ENCODE measurements at regions not wholly inside any gene's neighbourhood (a gene's known extent, or its start where the extent isn't known, plus 50 kb on each side); places are given as distances from the start of the nearest gene placed in this dataset.
"Not testable (repeated sequence)": the region's sequence is repeated elsewhere in the genome, so short reads cannot be mapped to it uniquely, and the experiment has no call there.

DNA sequence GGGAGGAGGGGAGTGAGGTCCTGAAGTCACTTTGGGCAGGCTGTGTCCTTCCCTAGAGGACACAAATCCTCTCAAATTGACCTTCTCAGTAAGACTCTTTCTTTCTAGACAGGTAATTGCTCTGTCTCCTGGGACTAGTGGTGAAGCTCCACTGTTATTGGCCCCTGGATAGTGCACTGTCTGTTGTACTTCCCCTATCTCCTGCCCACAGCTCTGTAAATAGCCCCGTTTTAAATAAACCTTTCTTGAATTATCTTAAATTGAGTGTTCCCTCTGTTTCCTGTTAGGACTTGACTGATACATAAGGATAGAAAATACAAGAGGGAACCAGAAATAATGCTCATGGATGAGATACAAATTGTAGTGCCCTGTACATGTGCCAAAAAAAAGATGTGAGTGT lies 229.5 kb upstream of the USP24 start:
- no peaks in the 10 kb centered on the region for H3K36me3 ChIP-seq (ENCODE audit: low read depth)
- no peak for DNase-seq (ENCODE audit: low spot score)

DNA sequence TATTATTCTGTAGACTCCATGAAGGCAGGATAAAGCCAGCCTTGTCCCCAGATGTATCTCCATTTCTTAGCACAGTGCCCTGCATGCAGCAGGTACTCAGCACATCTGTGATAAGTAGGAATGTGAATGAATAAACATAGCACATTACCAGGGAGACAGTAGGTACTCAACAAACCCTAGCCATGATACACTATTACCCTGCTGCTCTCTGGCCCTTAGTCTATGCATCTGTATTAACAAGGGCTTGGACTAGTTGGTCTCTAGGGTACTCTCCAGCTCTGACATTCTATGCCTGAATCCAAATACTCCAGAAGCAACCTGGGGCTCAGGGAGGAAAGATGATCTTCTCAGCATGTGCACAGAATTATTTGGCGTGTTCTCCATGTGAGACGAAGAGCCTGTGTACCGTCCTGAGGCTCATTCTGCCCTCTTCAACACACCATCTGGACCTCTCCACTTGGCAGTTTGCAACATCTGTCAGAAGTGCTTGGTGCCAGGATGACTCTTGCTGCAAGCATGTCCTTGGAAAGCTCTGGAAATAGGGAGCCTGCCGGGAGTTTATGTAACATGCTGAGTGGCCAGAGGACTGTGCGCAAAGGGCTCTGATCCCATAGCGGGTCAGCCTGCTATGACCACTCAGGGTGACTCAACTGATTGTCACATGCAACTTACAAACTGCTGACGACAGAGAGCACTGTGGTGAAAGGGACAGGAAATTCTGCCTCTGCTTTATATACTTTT lies 228.2 kb upstream of the USP24 start:
- DNase-seq (ENCODE audit: low spot score): peak; percentile 75
- no peaks in the 10 kb centered on the region for H3K9me3 ChIP-seq (ENCODE audit: severe bottlenecking)
- peak overlapping the region; percentile 60 for H3K27ac ChIP-seq (ENCODE audit: poor library complexity, severe bottlenecking)
- H3K4me3 ChIP-seq (ENCODE audit: severe bottlenecking): no peak overlapping the region
- no peaks in the 10 kb centered on the region for H3K36me3 ChIP-seq (ENCODE audit: low read depth)
- TF ChIP-seq, protein P1, sequence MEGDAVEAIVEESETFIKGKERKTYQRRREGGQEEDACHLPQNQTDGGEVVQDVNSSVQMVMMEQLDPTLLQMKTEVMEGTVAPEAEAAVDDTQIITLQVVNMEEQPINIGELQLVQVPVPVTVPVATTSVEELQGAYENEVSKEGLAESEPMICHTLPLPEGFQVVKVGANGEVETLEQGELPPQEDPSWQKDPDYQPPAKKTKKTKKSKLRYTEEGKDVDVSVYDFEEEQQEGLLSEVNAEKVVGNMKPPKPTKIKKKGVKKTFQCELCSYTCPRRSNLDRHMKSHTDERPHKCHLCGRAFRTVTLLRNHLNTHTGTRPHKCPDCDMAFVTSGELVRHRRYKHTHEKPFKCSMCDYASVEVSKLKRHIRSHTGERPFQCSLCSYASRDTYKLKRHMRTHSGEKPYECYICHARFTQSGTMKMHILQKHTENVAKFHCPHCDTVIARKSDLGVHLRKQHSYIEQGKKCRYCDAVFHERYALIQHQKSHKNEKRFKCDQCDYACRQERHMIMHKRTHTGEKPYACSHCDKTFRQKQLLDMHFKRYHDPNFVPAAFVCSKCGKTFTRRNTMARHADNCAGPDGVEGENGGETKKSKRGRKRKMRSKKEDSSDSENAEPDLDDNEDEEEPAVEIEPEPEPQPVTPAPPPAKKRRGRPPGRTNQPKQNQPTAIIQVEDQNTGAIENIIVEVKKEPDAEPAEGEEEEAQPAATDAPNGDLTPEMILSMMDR (IDR thresholded peaks at IDR 0.05; ENCODE audit: poor library complexity, severe bottlenecking): peak; percentile 17
- peaks cover 34% of the 10 kb centered on the region for H3K4me1 ChIP-seq (ENCODE audit: insufficient read depth, poor library complexity, severe bottlenecking)
- H3K27me3 ChIP-seq (ENCODE audit: insufficient read depth, poor library complexity, severe bottlenecking): no peaks in the 10 kb centered on the region
- ATAC-seq (ENCODE audit: low read depth): peak; percentile 82

More for the DNA sequence above, 229.5 kb upstream of the USP24 start:
- TF ChIP-seq, protein P1 (IDR thresholded peaks at IDR 0.05; ENCODE audit: poor library complexity, severe bottlenecking): no peak
- peak overlapping the region; percentile 60 for H3K27ac ChIP-seq (ENCODE audit: poor library complexity, severe bottlenecking)
- ATAC-seq (ENCODE audit: low read depth): no peak
- no peaks in the 10 kb centered on the region for H3K27me3 ChIP-seq (ENCODE audit: insufficient read depth, poor library complexity, severe bottlenecking)
- H3K4me3 ChIP-seq (ENCODE audit: severe bottlenecking): no peak overlapping the region
- H3K9me3 ChIP-seq (ENCODE audit: severe bottlenecking): no peaks in the 10 kb centered on the region
- H3K4me1 ChIP-seq (ENCODE audit: insufficient read depth, poor library complexity, severe bottlenecking): peaks cover 35% of the 10 kb centered on the region

DNA sequence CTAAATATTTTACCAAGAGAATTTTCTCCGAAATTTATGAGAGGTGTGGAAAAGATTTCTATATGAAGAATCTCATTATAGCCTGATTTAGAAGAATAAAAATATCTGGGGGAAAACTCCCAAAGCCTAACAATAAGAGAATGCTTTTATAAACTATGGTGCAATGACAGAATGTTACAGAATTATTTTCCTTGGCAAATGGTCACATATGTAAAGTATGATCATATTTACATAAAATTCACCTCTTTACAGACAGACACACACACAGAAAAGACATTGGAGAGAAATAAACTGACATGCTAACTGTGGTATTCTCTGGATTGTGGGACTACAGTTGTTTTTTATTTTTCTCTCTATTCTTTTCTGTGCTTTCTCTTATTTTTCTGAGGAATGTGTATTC lies 226.3 kb upstream of the USP24 start:
- H3K27me3 ChIP-seq (ENCODE audit: insufficient read depth, poor library complexity, severe bottlenecking): no peaks in the 10 kb centered on the region
- H3K27ac ChIP-seq (ENCODE audit: poor library complexity, severe bottlenecking): no peak overlapping the region
- TF ChIP-seq, protein P1 (IDR thresholded peaks at IDR 0.05; ENCODE audit: poor library complexity, severe bottlenecking): no peak
- H3K4me1 ChIP-seq (ENCODE audit: insufficient read depth, poor library complexity, severe bottlenecking): peaks cover 22% of the 10 kb centered on the region
- no peak for DNase-seq (ENCODE audit: low spot score)
- H3K9me3 ChIP-seq (ENCODE audit: severe bottlenecking): no peaks in the 10 kb centered on the region
- H3K36me3 ChIP-seq (ENCODE audit: low read depth): no peaks in the 10 kb centered on the region
- no peak for ATAC-seq (ENCODE audit: low read depth)
- no peak overlapping the region for H3K4me3 ChIP-seq (ENCODE audit: severe bottlenecking)

DNA sequence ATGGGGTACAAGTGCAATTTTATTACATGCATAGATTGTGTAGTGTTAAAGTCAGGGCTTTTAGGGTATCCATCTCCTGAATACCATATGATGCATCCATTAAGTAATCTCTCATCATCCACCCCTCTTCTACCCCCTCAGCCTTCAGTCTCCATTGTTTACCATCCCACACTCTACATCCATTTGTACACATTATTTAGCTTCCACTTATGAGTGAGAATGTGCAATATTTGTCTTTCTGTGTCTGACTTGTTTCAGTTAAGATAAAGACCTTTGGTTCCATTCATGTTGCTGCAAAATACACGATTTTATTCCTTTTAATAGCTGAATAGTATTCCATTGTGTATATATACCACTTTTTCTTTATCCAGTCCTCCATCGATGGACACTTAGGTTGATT lies 222.5 kb upstream of the USP24 start:
- DNase-seq (ENCODE audit: low spot score) (no peak), ATAC-seq (ENCODE audit: low read depth) (no peak)
- Histone ChIP-seq H3K27ac (ENCODE audit: poor library complexity, severe bottlenecking) (no peak overlapping the region), H3K36me3 (ENCODE audit: low read depth) (no peaks in the 10 kb centered on the region), H3K27me3 (ENCODE audit: insufficient read depth, poor library complexity, severe bottlenecking) (no peaks in the 10 kb centered on the region), H3K4me3 (ENCODE audit: severe bottlenecking) (no peak overlapping the region), H3K4me1 (ENCODE audit: insufficient read depth, poor library complexity, severe bottlenecking) (peaks cover 5% of the 10 kb centered on the region), H3K9me3 (ENCODE audit: severe bottlenecking) (no peaks in the 10 kb centered on the region)
- TF ChIP-seq, protein P1 (IDR thresholded peaks at IDR 0.05; ENCODE audit: poor library complexity, severe bottlenecking): no peak

DNA sequence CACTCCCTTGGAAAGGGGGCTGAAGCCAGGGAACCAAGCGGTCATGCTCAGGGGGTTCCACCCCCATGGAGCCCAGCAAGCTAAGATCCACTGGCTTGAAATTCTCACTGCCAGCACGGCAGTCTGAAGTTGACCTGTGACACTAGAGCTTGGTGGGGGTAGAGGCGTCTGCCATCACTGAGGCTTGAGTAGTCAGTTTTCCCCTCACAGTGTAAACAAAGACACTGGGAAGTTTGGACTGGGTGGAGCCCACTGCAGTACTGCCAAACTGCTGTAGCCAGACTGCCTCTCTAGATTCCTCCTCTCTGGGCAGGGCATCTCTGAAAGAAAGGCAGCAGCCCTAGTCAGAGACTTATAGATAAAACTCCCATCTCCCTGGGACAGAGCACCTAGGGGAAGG lies 215.6 kb upstream of the USP24 start:
- H3K4me3 ChIP-seq (ENCODE audit: severe bottlenecking); H3K27me3 ChIP-seq (ENCODE audit: insufficient read depth, poor library complexity, severe bottlenecking); H3K36me3 ChIP-seq (ENCODE audit: low read depth); H3K9me3 ChIP-seq (ENCODE audit: severe bottlenecking); DNase-seq (ENCODE audit: low spot score); ATAC-seq (ENCODE audit: low read depth): not testable (repeated sequence)
- Histone ChIP-seq H3K4me1 (ENCODE audit: insufficient read depth, poor library complexity, severe bottlenecking) (peaks cover 29% of the 10 kb centered on the region), H3K27ac (ENCODE audit: poor library complexity, severe bottlenecking) (peak overlapping the region; percentile 99)

DNA sequence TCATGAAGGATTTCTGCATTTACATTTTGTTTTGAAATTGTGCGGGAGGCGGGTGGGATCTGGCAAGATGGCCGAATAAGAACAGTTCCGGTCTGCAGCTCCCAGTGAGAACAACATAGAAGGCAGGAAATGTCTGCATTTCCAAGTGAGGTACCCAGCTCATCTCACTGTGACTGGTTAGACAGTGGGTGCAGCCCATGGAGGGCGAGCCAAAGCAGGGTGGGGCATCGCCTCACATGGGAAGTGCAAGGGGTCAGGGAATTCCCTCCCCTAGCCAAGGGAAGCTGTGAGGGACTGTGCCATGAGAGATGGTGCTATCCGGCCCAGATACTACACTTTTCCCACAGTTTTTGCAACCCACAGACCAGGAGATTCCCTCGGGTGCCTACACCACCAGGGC lies 215.0 kb upstream of the USP24 start:
- H3K27me3 ChIP-seq (ENCODE audit: insufficient read depth, poor library complexity, severe bottlenecking); DNase-seq (ENCODE audit: low spot score); H3K36me3 ChIP-seq (ENCODE audit: low read depth); H3K9me3 ChIP-seq (ENCODE audit: severe bottlenecking); H3K4me3 ChIP-seq (ENCODE audit: severe bottlenecking); ATAC-seq (ENCODE audit: low read depth): not testable (repeated sequence)
- Histone ChIP-seq H3K27ac (ENCODE audit: poor library complexity, severe bottlenecking) (peak overlapping the region; percentile 99), H3K4me1 (ENCODE audit: insufficient read depth, poor library complexity, severe bottlenecking) (peaks cover 29% of the 10 kb centered on the region)

Measured in RWPE2 (cell line).